ENCODE measurements at regions not wholly inside any gene's neighbourhood (a gene's known extent, or its start where the extent isn't known, plus 50 kb on each side); places are given as distances from the start of the nearest gene placed in this dataset.

- TF ChIP-seq CTCF (IDR thresholded peaks at IDR 0.05), result no peak
- TF ChIP-seq POLR2A (IDR thresholded peaks at IDR 0.05), result no peak
Measured at GRCh38 chr14:48391661-48392060, 716.3 kb upstream of the MDGA2 start.

All from adrenal gland (tissue), 5 donors.